Ascending aorta (tissue), 2 donors: ENCODE measurements at regions not wholly inside any gene's neighbourhood (a gene's known extent, or its start where the extent isn't known, plus 50 kb on each side); places are given as distances from the start of the nearest gene placed in this dataset.

ENCODE experiments used
- DNase-seq, 2 donors: peaks; one replicate each; pipeline ENCODE4 v3.0.0-alpha.2; 2019; ENCODE audit warnings: low spot score in 2 of 2
- H3K27ac ChIP-seq, 2 donors: fragments of 200-600 bp; sonication (generic); one replicate each; pipeline ENCODE4 v1.5.1; 2016 to 2017; ENCODE audit warnings: mild to moderate bottlenecking in 1 of 2
- H3K27me3 ChIP-seq: fragments of 200-600 bp; sonication (generic); one replicate; pipeline ENCODE4 v1.5.1; 2017
- H3K36me3 ChIP-seq, 2 donors: fragments of 200-600 bp; sonication (generic); one replicate each; pipeline ENCODE4 v1.5.1; 2016
- H3K4me1 ChIP-seq, 2 donors: fragments of 200-600 bp; sonication (generic); one replicate each; pipeline ENCODE4 v1.5.1; 2016 to 2017; ENCODE audit warnings: mild to moderate bottlenecking in 1 of 2
- H3K4me3 ChIP-seq, 2 donors: fragments of 200-600 bp; sonication (generic); one replicate each; pipeline ENCODE4 v1.5.1; 2016 to 2017; ENCODE audit warnings: mild to moderate bottlenecking in 1 of 2
- H3K9me3 ChIP-seq, 2 donors: fragments of 200-600 bp; sonication (generic); one replicate each; pipeline ENCODE4 v1.5.1; 2016
- CTCF ChIP-seq, 3 experiments: fragments of 200-600 bp in 2 of 3; fragments of 450-650 bp in 1 of 3; sonication (generic) in 2 of 3; IDR thresholded peaks; one replicate each; pipeline ENCODE4 v1.5.1; 2016 to 2019; ENCODE audit warnings: antibody characterized with exemption in 3 of 3, mild to moderate bottlenecking in 1 of 3, moderate library complexity in 1 of 3
- intact Hi-C: fragments of 100-400 bp; cut with DNase I; formaldehyde crosslinking; loops from one replicate; pipeline ENCODE4 v1.15.1; 2023

- Histone ChIP-seq H3K27me3 (no peaks in the 10 kb centered on the region), H3K9me3 (peaks cover 0 to 8% of the 10 kb centered on the region in 2 donors), H3K36me3 (no peaks in the 10 kb centered on the region), H3K4me1 (no peaks in the 10 kb centered on the region), H3K27ac (no peak overlapping the region), H3K4me3 (no peak overlapping the region)
- DNase-seq, result no peak
- TF ChIP-seq CTCF (IDR thresholded peaks at IDR 0.05), result no peak
- intact Hi-C loops, result no loop called here
Measured at GRCh38 chr9:13396418-13396817, 116.9 kb upstream of the MPDZ start.

- Histone ChIP-seq H3K27ac (no peak overlapping the region), H3K9me3 (peaks cover 0 to 9% of the 10 kb centered on the region in 2 donors), H3K4me3 (no peak overlapping the region), H3K4me1 (no peaks in the 10 kb centered on the region), H3K27me3 (no peaks in the 10 kb centered on the region), H3K36me3 (no peaks in the 10 kb centered on the region)
- no peak for TF ChIP-seq CTCF (IDR thresholded peaks at IDR 0.05)
- intact Hi-C loops, result no loop called here
- DNase-seq, result no peak
Measured at GRCh38 chr9:13395156-13395555, 115.7 kb upstream of the MPDZ start.

GRCh38 chr9:13388157-13388556 is 108.7 kb upstream of the MPDZ start:
- DNase-seq, result peak in 1 of 2 donors; percentile 72
- no peak for TF ChIP-seq CTCF (IDR thresholded peaks at IDR 0.05)
- H3K9me3 ChIP-seq, result peaks cover 0 to 19% of the 10 kb centered on the region in 2 donors
- intact Hi-C loops, result no loop called here
- no peak overlapping the region for H3K4me3 ChIP-seq
- H3K36me3 ChIP-seq, result no peaks in the 10 kb centered on the region
- H3K27ac ChIP-seq, result peak overlapping the region in 1 of 2 donors; percentile 38
- peaks cover 0 to 5% of the 10 kb centered on the region in 2 donors for H3K4me1 ChIP-seq
- H3K27me3 ChIP-seq, result no peaks in the 10 kb centered on the region

GRCh38 chr9:13387734-13388067 is 108.2 kb upstream of the MPDZ start:
- no peak for TF ChIP-seq CTCF (IDR thresholded peaks at IDR 0.05)
- no peaks in the 10 kb centered on the region for H3K27me3 ChIP-seq
- intact Hi-C loops, result no loop called here
- H3K36me3 ChIP-seq, result no peaks in the 10 kb centered on the region
- H3K4me1 ChIP-seq, result peaks cover 0 to 5% of the 10 kb centered on the region in 2 donors
- H3K9me3 ChIP-seq, result peaks cover 0 to 19% of the 10 kb centered on the region in 2 donors
- no peak for DNase-seq
- H3K4me3 ChIP-seq, result no peak overlapping the region
- H3K27ac ChIP-seq, result peak overlapping the region; percentile 38 to 63

GRCh38 chr9:13386935-13387733 is 107.6 kb upstream of the MPDZ start:
- peaks cover 0 to 5% of the 10 kb centered on the region in 2 donors for H3K4me1 ChIP-seq
- intact Hi-C loops, result no loop called here
- H3K27ac ChIP-seq, result peak overlapping the region; percentile 38 to 63
- no peak for TF ChIP-seq CTCF (IDR thresholded peaks at IDR 0.05)
- peaks cover 0 to 18% of the 10 kb centered on the region in 2 donors for H3K9me3 ChIP-seq
- H3K36me3 ChIP-seq, result no peaks in the 10 kb centered on the region
- H3K4me3 ChIP-seq, result no peak overlapping the region
- H3K27me3 ChIP-seq, result no peaks in the 10 kb centered on the region
- no peak for DNase-seq
